ENCODE measurements at regions not wholly inside any gene's neighbourhood (a gene's known extent, or its start where the extent isn't known, plus 50 kb on each side); places are given as distances from the start of the nearest gene placed in this dataset.

DNA sequence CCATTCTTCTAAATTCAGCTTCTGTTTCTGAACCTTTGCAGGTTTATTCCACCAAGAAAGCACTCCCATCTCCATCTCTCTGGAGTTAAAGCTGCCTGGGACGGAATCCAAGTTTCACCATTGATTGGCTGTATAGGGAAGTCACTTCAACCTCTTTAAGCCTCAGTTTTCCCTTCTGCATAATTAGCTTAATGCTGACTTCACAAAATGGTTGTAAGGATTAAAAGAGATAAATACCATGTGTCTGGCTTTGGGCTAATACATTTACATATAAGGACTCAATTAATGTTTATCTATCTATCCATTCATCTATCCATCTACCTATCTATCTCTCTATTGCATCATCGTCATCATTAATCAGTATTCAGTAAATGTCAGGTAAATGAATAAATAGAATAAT, 629.6 kb upstream of the MGMT start:
- Histone ChIP-seq H3K4me1 (ENCODE audit: insufficient read depth, low read length) (no peaks in the 10 kb centered on the region), H2AFZ (ENCODE audit: low read depth, low read length) (no peak overlapping the region), H3K27ac (ENCODE audit: low read length) (no peak overlapping the region), H3K27me3 (ENCODE audit: insufficient read depth, low read length, poor library complexity) (no peaks in the 10 kb centered on the region), H3K79me2 (ENCODE audit: insufficient read depth, low read length) (no peaks in the 10 kb centered on the region), H4K20me1 (ENCODE audit: insufficient read depth, low read length) (no peaks in the 10 kb centered on the region), H3K9me3 (ENCODE audit: insufficient read depth, low read length, severe bottlenecking) (no peaks in the 10 kb centered on the region), H3K4me2 (ENCODE audit: insufficient read depth, low read length) (no peak overlapping the region), H3K36me3 (ENCODE audit: insufficient read depth, low read length) (no peaks in the 10 kb centered on the region), H3K4me3 (ENCODE audit: low read depth in 1 of 2, low read length in 2 of 2) (no peak overlapping the region), H3K9ac (ENCODE audit: low read depth, low read length) (no peak overlapping the region)
- TF ChIP-seq EZH2 (IDR thresholded peaks at IDR 0.05; ENCODE audit: borderline replicate concordance, low read depth, low read length, severe bottlenecking), result no peak
- TF ChIP-seq, protein P1, sequence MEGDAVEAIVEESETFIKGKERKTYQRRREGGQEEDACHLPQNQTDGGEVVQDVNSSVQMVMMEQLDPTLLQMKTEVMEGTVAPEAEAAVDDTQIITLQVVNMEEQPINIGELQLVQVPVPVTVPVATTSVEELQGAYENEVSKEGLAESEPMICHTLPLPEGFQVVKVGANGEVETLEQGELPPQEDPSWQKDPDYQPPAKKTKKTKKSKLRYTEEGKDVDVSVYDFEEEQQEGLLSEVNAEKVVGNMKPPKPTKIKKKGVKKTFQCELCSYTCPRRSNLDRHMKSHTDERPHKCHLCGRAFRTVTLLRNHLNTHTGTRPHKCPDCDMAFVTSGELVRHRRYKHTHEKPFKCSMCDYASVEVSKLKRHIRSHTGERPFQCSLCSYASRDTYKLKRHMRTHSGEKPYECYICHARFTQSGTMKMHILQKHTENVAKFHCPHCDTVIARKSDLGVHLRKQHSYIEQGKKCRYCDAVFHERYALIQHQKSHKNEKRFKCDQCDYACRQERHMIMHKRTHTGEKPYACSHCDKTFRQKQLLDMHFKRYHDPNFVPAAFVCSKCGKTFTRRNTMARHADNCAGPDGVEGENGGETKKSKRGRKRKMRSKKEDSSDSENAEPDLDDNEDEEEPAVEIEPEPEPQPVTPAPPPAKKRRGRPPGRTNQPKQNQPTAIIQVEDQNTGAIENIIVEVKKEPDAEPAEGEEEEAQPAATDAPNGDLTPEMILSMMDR (IDR thresholded peaks at IDR 0.05; ENCODE audit: borderline replicate concordance, extremely low read depth, low read length, poor library complexity, severe bottlenecking), result no peak
- ATAC-seq (ENCODE audit: insufficient read depth, low read depth), result no peak
- DNase-seq, result no peak

DNA sequence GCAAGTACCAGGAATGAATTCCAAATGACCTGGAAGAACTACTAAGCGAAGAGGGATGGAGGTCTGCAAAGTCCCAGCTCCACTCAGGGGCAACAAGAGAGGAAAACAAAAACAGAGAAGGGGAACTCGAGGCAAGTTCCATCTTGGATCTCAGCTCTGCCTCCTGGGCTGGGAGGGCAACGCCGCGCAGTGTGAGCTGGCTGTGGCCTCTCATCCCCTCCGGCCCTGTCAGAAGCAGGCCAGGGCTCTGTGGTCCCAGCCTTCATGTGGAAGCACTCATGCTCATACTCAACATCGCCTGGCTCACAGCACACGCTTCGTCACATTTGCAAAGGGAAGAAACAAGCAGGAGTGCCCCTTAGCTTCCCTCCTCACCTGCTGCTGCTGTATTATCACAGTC, 627.9 kb upstream of the MGMT start:
- no peaks in the 10 kb centered on the region for H3K4me1 ChIP-seq (ENCODE audit: insufficient read depth, low read length)
- TF ChIP-seq, protein P1 (IDR thresholded peaks at IDR 0.05; ENCODE audit: borderline replicate concordance, extremely low read depth, low read length, poor library complexity, severe bottlenecking), result no peak
- TF ChIP-seq EZH2 (IDR thresholded peaks at IDR 0.05; ENCODE audit: borderline replicate concordance, low read depth, low read length, severe bottlenecking), result no peak
- DNase-seq, result no peak
- H3K4me2 ChIP-seq (ENCODE audit: insufficient read depth, low read length), result no peak overlapping the region
- H3K79me2 ChIP-seq (ENCODE audit: insufficient read depth, low read length), result no peaks in the 10 kb centered on the region
- no peaks in the 10 kb centered on the region for H4K20me1 ChIP-seq (ENCODE audit: insufficient read depth, low read length)
- ATAC-seq (ENCODE audit: insufficient read depth, low read depth), result no peak
- no peaks in the 10 kb centered on the region for H3K36me3 ChIP-seq (ENCODE audit: insufficient read depth, low read length)
- H3K9ac ChIP-seq (ENCODE audit: low read depth, low read length), result no peak overlapping the region
- H3K27ac ChIP-seq (ENCODE audit: low read length), result no peak overlapping the region
- no peaks in the 10 kb centered on the region for H3K9me3 ChIP-seq (ENCODE audit: insufficient read depth, low read length, severe bottlenecking)
- no peak overlapping the region for H2AFZ ChIP-seq (ENCODE audit: low read depth, low read length)
- no peak overlapping the region for H3K4me3 ChIP-seq (ENCODE audit: low read depth in 1 of 2, low read length in 2 of 2)
- H3K27me3 ChIP-seq (ENCODE audit: insufficient read depth, low read length, poor library complexity), result no peaks in the 10 kb centered on the region

DNA sequence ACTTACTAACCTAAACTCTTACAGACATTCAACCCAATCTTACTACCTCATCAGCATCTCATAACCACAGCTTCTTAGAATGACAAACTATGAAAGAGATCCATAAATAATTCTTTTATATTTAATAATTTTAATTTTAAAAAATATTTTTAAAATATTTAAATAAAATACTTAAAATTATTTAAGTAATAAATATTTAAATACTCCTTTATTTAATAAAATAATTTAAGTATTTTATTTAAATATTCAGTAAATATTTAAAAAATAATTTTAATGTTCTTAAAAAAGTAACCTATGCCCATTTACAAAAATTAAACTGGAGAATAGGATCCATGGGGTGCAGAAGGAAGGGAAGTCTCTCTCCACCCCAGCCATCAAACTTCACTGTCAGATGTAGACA, 627.3 kb upstream of the MGMT start:
- Histone ChIP-seq H3K36me3 (ENCODE audit: insufficient read depth, low read length) (no peaks in the 10 kb centered on the region), H3K4me1 (ENCODE audit: insufficient read depth, low read length) (no peaks in the 10 kb centered on the region), H3K4me3 (ENCODE audit: low read depth in 1 of 2, low read length in 2 of 2) (no peak overlapping the region), H3K9ac (ENCODE audit: low read depth, low read length) (no peak overlapping the region), H3K27ac (ENCODE audit: low read length) (no peak overlapping the region), H3K9me3 (ENCODE audit: insufficient read depth, low read length, severe bottlenecking) (no peaks in the 10 kb centered on the region), H3K27me3 (ENCODE audit: insufficient read depth, low read length, poor library complexity) (no peaks in the 10 kb centered on the region), H2AFZ (ENCODE audit: low read depth, low read length) (no peak overlapping the region), H3K79me2 (ENCODE audit: insufficient read depth, low read length) (no peaks in the 10 kb centered on the region), H3K4me2 (ENCODE audit: insufficient read depth, low read length) (no peak overlapping the region), H4K20me1 (ENCODE audit: insufficient read depth, low read length) (no peaks in the 10 kb centered on the region)
- TF ChIP-seq, protein P1 (IDR thresholded peaks at IDR 0.05; ENCODE audit: borderline replicate concordance, extremely low read depth, low read length, poor library complexity, severe bottlenecking), result no peak
- no peak for TF ChIP-seq EZH2 (IDR thresholded peaks at IDR 0.05; ENCODE audit: borderline replicate concordance, low read depth, low read length, severe bottlenecking)
- no peak for DNase-seq
- ATAC-seq (ENCODE audit: insufficient read depth, low read depth), result no peak

- ATAC-seq (ENCODE audit: insufficient read depth, low read depth), result no peak
- Histone ChIP-seq H3K27me3 (ENCODE audit: insufficient read depth, low read length, poor library complexity) (no peaks in the 10 kb centered on the region), H4K20me1 (ENCODE audit: insufficient read depth, low read length) (no peaks in the 10 kb centered on the region), H3K4me1 (ENCODE audit: insufficient read depth, low read length) (no peaks in the 10 kb centered on the region), H3K4me2 (ENCODE audit: insufficient read depth, low read length) (no peak overlapping the region), H3K9me3 (ENCODE audit: insufficient read depth, low read length, severe bottlenecking) (no peaks in the 10 kb centered on the region), H3K27ac (ENCODE audit: low read length) (no peak overlapping the region), H3K36me3 (ENCODE audit: insufficient read depth, low read length) (no peaks in the 10 kb centered on the region), H2AFZ (ENCODE audit: low read depth, low read length) (no peak overlapping the region), H3K79me2 (ENCODE audit: insufficient read depth, low read length) (no peaks in the 10 kb centered on the region), H3K4me3 (ENCODE audit: low read depth in 1 of 2, low read length in 2 of 2) (no peak overlapping the region), H3K9ac (ENCODE audit: low read depth, low read length) (no peak overlapping the region)
- DNase-seq, result no peak
- no peak for TF ChIP-seq EZH2 (IDR thresholded peaks at IDR 0.05; ENCODE audit: borderline replicate concordance, low read depth, low read length, severe bottlenecking)
- TF ChIP-seq, protein P1 (IDR thresholded peaks at IDR 0.05; ENCODE audit: borderline replicate concordance, extremely low read depth, low read length, poor library complexity, severe bottlenecking), result peak; percentile 12
Measured at GRCh38 chr10:128843972-128844371, 623.1 kb upstream of the MGMT start.
